KMS-11 (cell line): ENCODE measurements at regions not wholly inside any gene's neighbourhood (a gene's known extent, or its start where the extent isn't known, plus 50 kb on each side); places are given as distances from the start of the nearest gene placed in this dataset.
"Not testable (repeated sequence)": the region's sequence is repeated elsewhere in the genome, so short reads cannot be mapped to it uniquely, and the experiment has no call there.

ENCODE experiments used
- H2AFZ ChIP-seq: fragments of 200-600 bp; sonication (generic); 2 replicates; pipeline ENCODE4 v1.6.1; 2016; ENCODE audit warnings: antibody characterized with exemption, mixed run types, low read depth
- H3K27ac ChIP-seq: fragments of 200-600 bp; sonication (generic); 2 replicates; pipeline ENCODE4 v1.6.1; 2016; ENCODE audit warnings: mild to moderate bottlenecking, mixed run types
- H3K27me3 ChIP-seq: fragments of 200-600 bp; sonication (generic); 2 replicates; pipeline ENCODE4 v1.6.1; 2017; ENCODE audit warnings: mild to moderate bottlenecking, low read depth, mixed run types, moderate library complexity; ENCODE audit not compliant: insufficient read depth
- H3K36me3 ChIP-seq: fragments of 200-600 bp; sonication (generic); 2 replicates; pipeline ENCODE4 v1.6.1; 2017; ENCODE audit warnings: mild to moderate bottlenecking, mixed run types; ENCODE audit not compliant: insufficient read depth
- H3K4me1 ChIP-seq: fragments of 200-600 bp; sonication (generic); 2 replicates; pipeline ENCODE4 v1.6.1; 2016; ENCODE audit warnings: mild to moderate bottlenecking, low read depth, mixed run types; ENCODE audit not compliant: poor library complexity, severe bottlenecking
- H3K4me2 ChIP-seq: fragments of 200-600 bp; sonication (generic); 2 replicates; pipeline ENCODE4 v1.7.0; 2016; ENCODE audit warnings: mild to moderate bottlenecking, mixed run types
- H3K4me3 ChIP-seq: fragments of 200-600 bp; sonication (generic); IDR thresholded peaks from 2 replicates; pipeline ENCODE4 v1.6.1; 2017; ENCODE audit warnings: low read depth, low read length, mixed read lengths; ENCODE audit not compliant: insufficient read depth
- H3K79me2 ChIP-seq: fragments of 200-600 bp; sonication (generic); 2 replicates; pipeline ENCODE4 v1.6.1; 2016; ENCODE audit warnings: low read depth, mixed run types; ENCODE audit not compliant: insufficient read depth
- H3K9ac ChIP-seq: fragments of 200-600 bp; sonication (generic); 2 replicates; pipeline ENCODE4 v1.6.1; 2016; ENCODE audit warnings: mild to moderate bottlenecking, mixed run types
- H4K20me1 ChIP-seq: fragments of 200-600 bp; sonication (generic); 2 replicates; pipeline ENCODE4 v1.6.1; 2016; ENCODE audit warnings: mild to moderate bottlenecking, mixed run types; ENCODE audit not compliant: insufficient read depth
- CTCF ChIP-seq: fragments of 200-600 bp; sonication (generic); conservative IDR thresholded peaks from 2 replicates; pipeline ENCODE4 v1.6.1; 2017; ENCODE audit warnings: low read depth, mild to moderate bottlenecking, antibody characterized with exemption, low read length, moderate library complexity, mixed read lengths

- Histone ChIP-seq H3K36me3 (no peaks in the 10 kb centered on the region), H3K27ac (no peak overlapping the region), H4K20me1 (no peaks in the 10 kb centered on the region), H3K9ac (no peak overlapping the region), H3K4me1 (no peaks in the 10 kb centered on the region), H3K27me3 (no peaks in the 10 kb centered on the region), H3K79me2 (no peaks in the 10 kb centered on the region), H3K4me3 (no peak overlapping the region), H2AFZ (no peak overlapping the region), H3K4me2 (no peak overlapping the region)
- no peak for TF ChIP-seq CTCF
Measured at GRCh38 chr12:72748971-72749370, 476.8 kb downstream of the TRHDE start.

- no peak for TF ChIP-seq CTCF
- Histone ChIP-seq H3K27ac (no peak overlapping the region), H3K36me3 (no peaks in the 10 kb centered on the region), H3K9ac (no peak overlapping the region), H2AFZ (no peak overlapping the region), H3K4me2 (no peak overlapping the region), H3K4me1 (no peaks in the 10 kb centered on the region), H3K79me2 (no peaks in the 10 kb centered on the region), H3K27me3 (no peaks in the 10 kb centered on the region), H3K4me3 (no peak overlapping the region), H4K20me1 (no peaks in the 10 kb centered on the region)
Measured at GRCh38 chr12:72753571-72753970, 481.4 kb downstream of the TRHDE start.

GRCh38 chr12:72754026-72754425 is 481.9 kb downstream of the TRHDE start:
- H3K4me2 ChIP-seq, H2AFZ ChIP-seq, H4K20me1 ChIP-seq, H3K4me3 ChIP-seq, H3K79me2 ChIP-seq, H3K9ac ChIP-seq, H3K36me3 ChIP-seq, H3K27me3 ChIP-seq, H3K4me1 ChIP-seq, H3K27ac ChIP-seq: not testable (repeated sequence)

- Histone ChIP-seq H4K20me1 (no peaks in the 10 kb centered on the region), H3K4me3 (no peak overlapping the region), H3K36me3 (no peaks in the 10 kb centered on the region), H3K4me2 (no peak overlapping the region), H3K27ac (no peak overlapping the region), H2AFZ (no peak overlapping the region), H3K9ac (no peak overlapping the region), H3K79me2 (no peaks in the 10 kb centered on the region), H3K27me3 (no peaks in the 10 kb centered on the region), H3K4me1 (no peaks in the 10 kb centered on the region)
- TF ChIP-seq CTCF: no peak
Measured at GRCh38 chr12:72766517-72766916, 494.3 kb downstream of the TRHDE start.

- no peak for TF ChIP-seq CTCF
- Histone ChIP-seq H3K79me2 (no peaks in the 10 kb centered on the region), H3K27ac (no peak overlapping the region)
Measured at GRCh38 chr12:72774023-72774422, 501.9 kb downstream of the TRHDE start.

More at GRCh38 chr12:72774023-72774422, 501.9 kb downstream of the TRHDE start:
- no peaks in the 10 kb centered on the region; the same call in 1 of the 2 replicates for H3K36me3 ChIP-seq
- H3K4me2 ChIP-seq: no peak overlapping the region
- H3K9ac ChIP-seq: no peak overlapping the region
- no peak overlapping the region for H3K4me3 ChIP-seq
- H3K4me1 ChIP-seq: no peaks in the 10 kb centered on the region
- H3K27me3 ChIP-seq: no peaks in the 10 kb centered on the region
- H4K20me1 ChIP-seq: no peaks in the 10 kb centered on the region
- no peak overlapping the region for H2AFZ ChIP-seq
